KMS-11 (cell line): ENCODE measurements at regions not wholly inside any gene's neighbourhood (a gene's known extent, or its start where the extent isn't known, plus 50 kb on each side); places are given as distances from the start of the nearest gene placed in this dataset.

Experiments used
- H2AFZ ChIP-seq: fragments of 200-600 bp; sonication (generic); 2 replicates; pipeline ENCODE4 v1.6.1; 2016; ENCODE audit warnings: antibody characterized with exemption, mixed run types, low read depth
- H3K27ac ChIP-seq: fragments of 200-600 bp; sonication (generic); 2 replicates; pipeline ENCODE4 v1.6.1; 2016; ENCODE audit warnings: mild to moderate bottlenecking, mixed run types
- H3K27me3 ChIP-seq: fragments of 200-600 bp; sonication (generic); 2 replicates; pipeline ENCODE4 v1.6.1; 2017; ENCODE audit warnings: mild to moderate bottlenecking, low read depth, mixed run types, moderate library complexity; ENCODE audit not compliant: insufficient read depth
- H3K36me3 ChIP-seq: fragments of 200-600 bp; sonication (generic); 2 replicates; pipeline ENCODE4 v1.6.1; 2017; ENCODE audit warnings: mild to moderate bottlenecking, mixed run types; ENCODE audit not compliant: insufficient read depth
- H3K4me1 ChIP-seq: fragments of 200-600 bp; sonication (generic); 2 replicates; pipeline ENCODE4 v1.6.1; 2016; ENCODE audit warnings: mild to moderate bottlenecking, low read depth, mixed run types; ENCODE audit not compliant: poor library complexity, severe bottlenecking
- H3K4me2 ChIP-seq: fragments of 200-600 bp; sonication (generic); 2 replicates; pipeline ENCODE4 v1.7.0; 2016; ENCODE audit warnings: mild to moderate bottlenecking, mixed run types
- H3K4me3 ChIP-seq: fragments of 200-600 bp; sonication (generic); IDR thresholded peaks from 2 replicates; pipeline ENCODE4 v1.6.1; 2017; ENCODE audit warnings: low read depth, low read length, mixed read lengths; ENCODE audit not compliant: insufficient read depth
- H3K79me2 ChIP-seq: fragments of 200-600 bp; sonication (generic); 2 replicates; pipeline ENCODE4 v1.6.1; 2016; ENCODE audit warnings: low read depth, mixed run types; ENCODE audit not compliant: insufficient read depth
- H3K9ac ChIP-seq: fragments of 200-600 bp; sonication (generic); 2 replicates; pipeline ENCODE4 v1.6.1; 2016; ENCODE audit warnings: mild to moderate bottlenecking, mixed run types
- H4K20me1 ChIP-seq: fragments of 200-600 bp; sonication (generic); 2 replicates; pipeline ENCODE4 v1.6.1; 2016; ENCODE audit warnings: mild to moderate bottlenecking, mixed run types; ENCODE audit not compliant: insufficient read depth
- TF ChIP-seq, protein P1 (sequence below): fragments of 200-600 bp; sonication (generic); conservative IDR thresholded peaks from 2 replicates; pipeline ENCODE4 v1.6.1; 2017; ENCODE audit warnings: low read depth, mild to moderate bottlenecking, antibody characterized with exemption, low read length, moderate library complexity, mixed read lengths

DNA sequence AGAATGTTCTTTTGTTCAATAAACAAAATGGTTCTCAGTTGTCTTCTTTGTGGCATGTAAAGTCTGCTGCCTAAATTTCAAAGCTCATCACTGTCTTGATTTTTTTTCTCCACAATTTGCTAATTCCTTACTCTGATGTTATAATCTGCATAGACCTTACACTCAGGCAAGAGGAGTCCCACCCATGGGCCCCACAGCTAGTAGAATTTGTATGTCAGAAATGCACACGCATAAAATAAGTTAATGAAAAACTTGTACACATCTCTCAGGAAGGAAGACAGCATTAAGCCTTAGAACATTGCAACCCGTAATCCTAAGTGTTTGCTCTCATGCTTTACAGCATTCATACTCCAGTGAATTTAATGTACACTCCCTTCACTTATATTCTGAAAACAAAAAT lies 280.8 kb downstream of the ATXN7L3B start:
- TF ChIP-seq, protein P1, sequence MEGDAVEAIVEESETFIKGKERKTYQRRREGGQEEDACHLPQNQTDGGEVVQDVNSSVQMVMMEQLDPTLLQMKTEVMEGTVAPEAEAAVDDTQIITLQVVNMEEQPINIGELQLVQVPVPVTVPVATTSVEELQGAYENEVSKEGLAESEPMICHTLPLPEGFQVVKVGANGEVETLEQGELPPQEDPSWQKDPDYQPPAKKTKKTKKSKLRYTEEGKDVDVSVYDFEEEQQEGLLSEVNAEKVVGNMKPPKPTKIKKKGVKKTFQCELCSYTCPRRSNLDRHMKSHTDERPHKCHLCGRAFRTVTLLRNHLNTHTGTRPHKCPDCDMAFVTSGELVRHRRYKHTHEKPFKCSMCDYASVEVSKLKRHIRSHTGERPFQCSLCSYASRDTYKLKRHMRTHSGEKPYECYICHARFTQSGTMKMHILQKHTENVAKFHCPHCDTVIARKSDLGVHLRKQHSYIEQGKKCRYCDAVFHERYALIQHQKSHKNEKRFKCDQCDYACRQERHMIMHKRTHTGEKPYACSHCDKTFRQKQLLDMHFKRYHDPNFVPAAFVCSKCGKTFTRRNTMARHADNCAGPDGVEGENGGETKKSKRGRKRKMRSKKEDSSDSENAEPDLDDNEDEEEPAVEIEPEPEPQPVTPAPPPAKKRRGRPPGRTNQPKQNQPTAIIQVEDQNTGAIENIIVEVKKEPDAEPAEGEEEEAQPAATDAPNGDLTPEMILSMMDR: no peak
- H3K4me2 ChIP-seq: no peak overlapping the region
- no peak overlapping the region for H3K27ac ChIP-seq
- no peaks in the 10 kb centered on the region; the same call in 1 of the 2 replicates for H3K36me3 ChIP-seq
- H4K20me1 ChIP-seq: no peaks in the 10 kb centered on the region
- H3K9ac ChIP-seq: no peak overlapping the region
- H3K27me3 ChIP-seq: no peaks in the 10 kb centered on the region
- H2AFZ ChIP-seq: no peak overlapping the region
- no peaks in the 10 kb centered on the region for H3K79me2 ChIP-seq
- no peaks in the 10 kb centered on the region for H3K4me1 ChIP-seq
- H3K4me3 ChIP-seq: no peak overlapping the region

DNA sequence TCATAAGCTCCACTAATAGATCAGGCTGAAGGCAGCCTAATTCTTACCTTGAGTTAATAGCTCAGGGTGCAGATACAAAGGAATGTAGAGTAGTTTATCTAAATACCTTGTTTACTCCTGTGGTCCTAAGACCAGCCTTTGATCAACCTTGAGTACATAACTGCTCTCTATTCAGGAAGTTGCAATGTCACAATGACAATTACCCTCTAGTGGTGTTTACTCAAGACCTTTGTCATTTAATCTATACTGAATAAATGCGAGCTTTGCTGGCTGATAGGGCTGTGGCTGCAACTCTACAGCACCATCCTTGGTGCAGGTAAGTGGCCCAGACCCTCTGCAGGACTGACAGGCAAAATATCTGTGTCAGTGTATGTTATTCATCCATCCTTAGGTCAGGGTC lies 282.7 kb downstream of the ATXN7L3B start:
- H3K79me2 ChIP-seq: no peaks in the 10 kb centered on the region
- H3K4me1 ChIP-seq: no peaks in the 10 kb centered on the region
- H3K27me3 ChIP-seq: no peaks in the 10 kb centered on the region
- H3K4me3 ChIP-seq: no peak overlapping the region
- TF ChIP-seq, protein P1: no peak
- H3K27ac ChIP-seq: no peak overlapping the region
- H2AFZ ChIP-seq: no peak overlapping the region
- no peaks in the 10 kb centered on the region for H4K20me1 ChIP-seq
- H3K4me2 ChIP-seq: no peak overlapping the region
- no peaks in the 10 kb centered on the region; the same call in 1 of the 2 replicates for H3K36me3 ChIP-seq
- H3K9ac ChIP-seq: no peak overlapping the region

GRCh38 chr12:74836567-74836966 lies 298.9 kb downstream of the ATXN7L3B start:
- H3K4me3 ChIP-seq: no peak overlapping the region
- H3K36me3 ChIP-seq: no peaks in the 10 kb centered on the region
- no peaks in the 10 kb centered on the region for H3K79me2 ChIP-seq
- H3K4me1 ChIP-seq: no peaks in the 10 kb centered on the region
- no peaks in the 10 kb centered on the region for H4K20me1 ChIP-seq
- H2AFZ ChIP-seq: no peak overlapping the region
- no peak overlapping the region for H3K9ac ChIP-seq
- no peak overlapping the region for H3K4me2 ChIP-seq
- TF ChIP-seq, protein P1: no peak
- H3K27ac ChIP-seq: no peak overlapping the region
- H3K27me3 ChIP-seq: no peaks in the 10 kb centered on the region

- Histone ChIP-seq H3K79me2 (no peaks in the 10 kb centered on the region), H3K4me3 (no peak overlapping the region), H4K20me1 (no peaks in the 10 kb centered on the region), H3K36me3 (no peaks in the 10 kb centered on the region), H3K4me2 (no peak overlapping the region), H3K27me3 (no peaks in the 10 kb centered on the region), H2AFZ (no peak overlapping the region), H3K9ac (no peak overlapping the region), H3K27ac (no peak overlapping the region), H3K4me1 (no peaks in the 10 kb centered on the region)
- TF ChIP-seq, protein P1: no peak
These were observed 308.5 kb downstream of the ATXN7L3B start for GRCh38 chr12:74846116-74846515.
